SW480 (cell line): ENCODE measurements at regions not wholly inside any gene's neighbourhood (a gene's known extent, or its start where the extent isn't known, plus 50 kb on each side); places are given as distances from the start of the nearest gene placed in this dataset.

Source experiments
- DNase-seq: peaks from one replicate; pipeline ENCODE4 v3.0.0-alpha.2; 2016; ENCODE audit warnings: low spot score

DNA sequence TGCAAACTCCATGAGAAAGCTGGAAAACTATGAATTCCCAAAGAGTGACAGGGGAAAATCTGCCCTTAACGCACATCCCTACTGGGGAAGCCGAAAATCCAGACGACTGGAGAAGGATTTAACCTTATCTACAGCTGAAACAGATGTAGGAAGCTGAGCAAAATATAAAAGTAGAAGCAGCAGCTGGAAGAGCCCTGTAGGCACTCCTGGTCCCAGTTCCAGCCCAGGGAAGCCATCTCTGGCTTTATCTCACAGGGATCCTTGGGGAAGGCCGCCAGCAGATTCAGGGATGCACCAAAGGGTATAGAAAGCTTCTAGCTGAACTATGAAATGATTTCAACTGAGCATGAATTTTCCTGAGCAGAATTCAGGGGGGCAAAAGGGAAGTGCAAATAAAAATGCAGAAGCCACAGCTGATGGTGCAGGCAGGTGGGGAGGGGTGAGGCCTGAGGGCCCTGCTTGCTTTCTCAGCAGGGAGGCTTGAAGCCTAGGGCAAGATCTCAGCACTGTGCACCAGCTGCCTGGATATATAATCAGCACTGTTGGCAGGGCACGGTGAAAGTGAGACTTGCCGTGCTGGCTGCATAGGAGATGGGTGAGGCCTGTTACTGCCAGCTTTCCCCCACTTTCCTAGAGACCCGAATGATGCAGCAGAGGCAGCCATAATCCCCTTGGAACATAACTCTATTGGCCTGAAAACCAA is 2019.5 kb upstream of the NUDT12 start:
- DNase-seq: no peak

DNA sequence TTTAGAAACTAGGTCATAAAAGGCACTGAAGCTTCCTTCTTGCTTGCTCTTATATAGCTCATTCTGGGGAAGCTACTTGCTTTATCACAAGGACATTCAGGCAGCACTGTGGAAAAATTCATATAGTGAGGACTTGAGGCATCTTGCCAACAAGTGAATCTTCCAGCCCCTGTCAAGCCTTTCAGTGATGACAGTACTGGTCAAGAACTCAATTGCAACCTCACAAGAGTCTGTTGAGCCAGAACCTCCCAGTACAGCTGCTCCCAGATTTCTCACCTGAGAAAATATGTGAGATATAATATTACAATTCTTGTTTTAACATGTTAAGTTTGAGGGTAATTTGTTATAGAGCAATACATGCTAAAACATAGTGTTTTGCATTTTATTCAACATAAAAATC is 2011.0 kb upstream of the NUDT12 start:
- no peak for DNase-seq

DNA sequence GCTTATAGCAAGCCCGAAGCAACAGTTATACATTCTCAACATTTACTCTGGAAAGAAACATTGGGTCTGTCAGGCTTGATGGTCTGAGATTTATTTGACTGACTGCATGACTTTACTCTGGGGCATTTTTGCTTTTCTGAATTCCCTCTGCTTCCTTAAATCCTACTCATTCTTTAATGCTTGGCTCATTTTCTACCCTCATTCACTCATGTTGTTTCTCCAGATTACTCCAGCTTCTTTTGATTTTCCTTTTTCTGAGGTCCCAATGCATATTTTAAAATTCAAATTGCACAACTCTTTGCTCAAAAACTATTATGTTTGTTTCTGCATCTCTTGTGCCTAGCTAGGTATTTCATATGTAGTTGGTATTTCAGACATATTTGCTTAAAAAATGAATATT is 2002.9 kb upstream of the NUDT12 start:
- no peak for DNase-seq

DNA sequence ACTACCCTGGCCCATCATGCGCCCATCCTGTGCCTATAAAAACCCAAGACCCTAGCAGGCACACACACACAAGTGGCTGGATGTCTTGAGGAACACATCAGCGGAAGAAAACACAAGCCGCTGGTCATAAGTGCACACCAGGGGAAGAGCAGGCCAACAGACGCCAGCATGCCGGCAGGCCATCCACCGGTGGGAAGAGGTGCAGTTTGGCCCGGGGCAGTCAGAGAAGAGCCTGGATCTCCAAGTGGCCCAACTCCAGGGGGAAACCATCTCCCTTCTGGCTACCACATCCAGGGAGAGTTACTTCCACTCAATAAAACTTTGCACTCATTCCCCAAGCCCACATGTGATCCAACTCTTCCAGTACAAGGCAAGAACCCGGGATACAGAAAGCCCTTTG is 2001.3 kb upstream of the NUDT12 start:
- DNase-seq: no peak

DNA sequence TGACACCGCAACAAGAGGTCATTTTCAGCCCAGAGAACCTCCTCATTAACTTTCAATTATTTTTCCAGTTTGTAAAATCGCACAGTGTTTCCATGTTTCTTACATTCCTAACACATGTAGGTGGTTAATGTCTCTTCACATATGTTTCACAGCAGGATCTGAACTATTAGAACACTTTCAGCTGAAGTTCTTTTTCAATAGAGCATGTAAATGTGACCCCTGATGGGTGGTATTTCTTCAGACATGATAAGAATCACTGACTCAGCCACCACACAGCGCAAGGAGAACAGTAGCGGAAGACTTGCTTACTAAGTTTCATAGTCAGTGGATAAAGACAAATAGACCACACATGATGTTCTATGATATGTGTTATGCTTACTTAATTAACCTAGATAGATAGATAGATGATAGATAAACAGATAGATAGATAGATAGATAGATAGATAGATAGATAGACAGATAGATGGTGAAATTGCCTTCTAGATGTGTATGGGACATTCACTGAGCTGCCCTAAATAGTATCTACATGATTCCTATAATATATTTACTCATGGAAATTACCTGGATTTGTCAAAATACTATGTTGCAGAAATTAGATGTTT is 1992.1 kb upstream of the NUDT12 start:
- no peak for DNase-seq

DNA sequence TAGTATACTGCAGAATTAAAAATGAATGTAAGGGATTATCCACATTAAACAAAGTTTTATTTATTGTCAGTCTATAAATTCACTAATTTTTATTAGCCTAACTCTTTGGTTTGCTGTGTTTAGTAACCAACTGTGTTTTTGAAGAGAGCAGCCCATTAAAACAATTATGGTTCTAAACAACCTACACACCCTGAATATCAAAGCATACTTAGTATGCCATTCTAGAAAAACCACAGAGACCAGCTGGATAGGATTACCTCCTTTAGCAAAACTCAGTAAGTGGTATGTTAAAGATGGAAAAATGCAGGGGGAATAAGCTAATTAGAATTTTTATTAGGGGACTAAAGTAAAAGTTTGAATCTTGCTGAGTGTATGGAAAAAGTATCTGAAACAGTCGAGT is 1981.7 kb upstream of the NUDT12 start:
- DNase-seq: peak; percentile 62

DNA sequence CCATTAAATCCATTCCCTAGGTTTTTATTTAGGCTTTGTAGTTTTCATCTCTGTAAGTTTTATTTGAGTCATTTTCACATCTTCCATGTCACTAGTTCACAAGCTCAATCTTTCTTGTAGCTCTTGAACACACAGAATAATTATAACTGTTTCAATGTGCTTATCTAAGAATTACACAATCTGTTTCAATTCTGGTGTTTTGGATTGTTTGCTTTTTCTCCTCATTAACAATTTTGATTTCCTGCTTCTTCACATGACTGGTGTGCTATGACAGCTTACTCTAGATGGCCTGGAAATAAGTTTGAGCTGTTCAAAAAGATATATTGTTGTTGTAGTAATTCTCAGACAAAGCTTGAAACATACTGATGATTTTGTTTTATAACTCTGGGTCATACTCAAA is 1974.1 kb upstream of the NUDT12 start:
- no peak for DNase-seq

DNA sequence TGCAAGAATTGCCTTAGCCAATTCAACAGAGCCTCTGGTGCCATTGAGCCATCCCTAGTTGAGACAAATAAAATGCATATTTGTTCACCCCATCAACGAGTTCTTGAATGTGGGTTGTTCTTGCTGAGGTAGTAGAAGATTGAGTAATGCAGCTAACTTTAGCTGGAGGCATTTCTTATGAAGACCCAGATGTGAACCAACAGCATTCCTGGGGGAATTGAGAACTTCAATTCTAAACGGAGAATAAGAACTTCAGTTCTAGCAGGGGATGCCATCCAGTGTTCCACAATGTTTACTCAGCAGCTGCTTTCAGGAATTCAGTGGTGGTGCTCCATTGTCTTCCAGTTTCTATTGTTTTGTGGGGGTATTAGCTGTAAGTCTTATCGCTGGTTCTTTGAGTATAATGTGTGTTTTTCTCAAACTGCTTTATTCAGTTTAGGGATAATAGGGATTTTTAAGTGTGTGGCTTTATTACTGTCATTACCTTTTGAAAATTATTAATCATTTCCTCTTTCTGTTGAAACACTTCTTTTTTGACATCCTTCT is 1968.2 kb upstream of the NUDT12 start:
- DNase-seq: no peak

DNA sequence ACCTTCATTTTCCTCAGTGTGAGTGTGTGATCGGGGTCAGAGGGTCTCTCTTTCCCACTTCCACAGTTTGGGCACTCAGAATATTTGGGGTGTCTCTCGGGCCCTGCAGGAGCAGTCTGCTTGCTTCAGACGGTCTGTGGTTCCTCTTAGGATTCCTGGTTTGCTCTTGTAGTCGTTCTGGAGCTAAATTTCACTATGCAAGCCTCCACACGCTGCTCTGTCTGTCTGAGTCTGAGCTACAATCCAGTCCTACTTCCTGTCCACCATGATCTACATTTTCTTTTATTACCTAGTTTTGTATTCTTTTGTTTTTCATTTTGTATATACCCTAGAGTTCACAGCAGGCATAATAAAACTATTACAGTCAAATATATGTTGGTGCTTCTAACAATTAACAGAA is 1967.3 kb upstream of the NUDT12 start:
- DNase-seq: no peak

DNA sequence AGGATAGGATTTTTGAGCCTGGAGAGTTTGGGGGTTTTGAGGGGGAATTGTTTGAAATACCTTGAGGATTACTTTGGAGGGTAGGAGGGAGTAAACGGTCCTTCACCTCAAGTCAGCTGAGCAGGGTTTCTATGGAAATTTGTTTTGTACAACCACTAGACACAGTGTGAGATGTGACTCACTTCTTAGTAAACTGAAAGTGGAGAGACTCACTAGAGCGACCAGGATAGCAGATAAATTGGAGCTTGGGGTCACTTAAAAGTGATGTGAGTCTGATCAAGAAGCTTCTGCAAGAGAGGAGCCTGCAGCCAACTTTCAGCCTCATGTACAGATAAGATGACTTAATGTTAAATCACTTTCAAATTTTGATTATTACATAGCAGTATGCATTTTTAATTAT is 1945.9 kb upstream of the NUDT12 start:
- DNase-seq: no peak

DNA sequence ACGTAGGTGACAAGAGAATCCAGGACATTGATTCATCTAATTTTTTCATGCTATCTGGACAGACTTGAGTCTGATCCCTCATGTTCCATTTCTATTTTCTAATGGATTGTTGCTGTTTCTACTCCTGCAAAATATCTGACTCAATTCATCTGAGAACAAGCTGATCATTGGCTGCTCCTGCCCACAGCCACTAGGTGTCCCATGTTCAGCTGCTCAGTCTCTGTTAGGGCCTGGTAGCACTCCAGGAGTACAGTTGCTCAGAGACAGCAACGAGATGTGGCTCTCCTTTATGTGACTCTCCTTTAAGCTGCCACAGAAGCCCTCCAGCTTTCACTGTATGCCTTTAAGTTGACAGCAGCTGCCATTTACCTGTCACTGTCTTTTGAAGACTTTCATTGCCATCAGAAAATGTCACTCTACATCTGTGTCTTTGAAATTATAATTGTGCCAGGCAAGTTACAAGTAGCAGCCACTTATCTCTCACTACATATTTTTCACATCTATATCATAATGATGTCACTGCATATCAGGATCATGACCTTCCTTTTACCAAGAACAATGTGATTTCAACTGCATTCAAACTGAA is 1944.2 kb upstream of the NUDT12 start:
- peak; percentile 9 for DNase-seq

DNA sequence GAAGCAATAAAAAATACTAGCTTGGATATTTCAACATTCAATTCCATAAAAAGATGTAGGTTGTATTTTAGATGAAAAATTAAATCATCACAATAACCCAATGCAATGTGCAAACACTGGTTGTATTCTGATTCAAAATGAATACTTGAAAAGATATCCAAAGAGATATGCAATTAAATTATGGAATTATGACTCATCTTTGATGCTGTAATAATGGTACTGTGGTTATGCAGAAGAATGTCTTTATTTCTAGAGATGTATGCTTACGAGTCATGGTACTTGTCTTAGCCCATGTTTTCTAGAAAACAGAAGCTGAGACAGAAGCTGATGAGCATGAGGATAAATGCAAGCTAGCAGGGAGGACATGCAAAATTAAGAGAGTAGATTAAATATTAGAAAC is 1941.4 kb upstream of the NUDT12 start:
- DNase-seq: no peak

DNA sequence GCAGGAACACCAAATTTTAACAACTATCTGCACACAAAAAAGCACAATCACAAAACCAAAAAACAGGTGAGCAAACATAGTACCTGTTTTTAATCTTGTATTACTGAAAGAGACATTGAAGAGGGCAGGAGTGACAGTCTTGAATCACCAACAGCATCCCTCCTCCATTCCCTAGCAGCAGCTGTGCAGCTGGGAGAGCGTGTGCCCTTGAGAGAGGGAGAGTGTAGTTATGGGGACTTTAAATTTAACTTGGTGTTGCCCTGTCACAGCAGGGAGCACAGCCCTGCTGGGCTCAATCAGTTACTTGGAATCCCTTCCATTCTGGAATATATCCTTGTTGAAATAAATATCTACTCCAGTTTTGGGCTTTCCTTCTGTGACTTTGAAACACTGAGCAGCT is 1938.7 kb upstream of the NUDT12 start:
- DNase-seq: no peak

DNA sequence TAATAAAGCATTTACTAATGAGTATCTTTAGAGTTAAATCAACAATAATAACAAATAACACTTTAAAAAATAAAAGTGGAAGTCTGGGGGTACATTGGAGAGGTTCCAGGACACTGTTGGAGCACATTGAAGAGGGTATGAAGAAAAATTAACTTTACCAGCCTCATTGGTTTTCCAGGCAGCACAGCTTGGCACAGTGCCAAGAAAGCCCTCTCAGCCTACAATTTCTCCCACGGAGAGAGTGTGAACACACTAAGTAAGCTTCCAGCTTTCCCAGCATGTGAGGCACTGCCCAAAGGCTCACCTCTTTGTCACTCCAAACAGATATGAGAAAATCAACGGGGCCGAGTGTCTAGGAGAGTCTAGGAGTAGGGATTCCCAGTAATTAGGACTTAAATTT is 1912.8 kb upstream of the NUDT12 start:
- no peak for DNase-seq

DNA sequence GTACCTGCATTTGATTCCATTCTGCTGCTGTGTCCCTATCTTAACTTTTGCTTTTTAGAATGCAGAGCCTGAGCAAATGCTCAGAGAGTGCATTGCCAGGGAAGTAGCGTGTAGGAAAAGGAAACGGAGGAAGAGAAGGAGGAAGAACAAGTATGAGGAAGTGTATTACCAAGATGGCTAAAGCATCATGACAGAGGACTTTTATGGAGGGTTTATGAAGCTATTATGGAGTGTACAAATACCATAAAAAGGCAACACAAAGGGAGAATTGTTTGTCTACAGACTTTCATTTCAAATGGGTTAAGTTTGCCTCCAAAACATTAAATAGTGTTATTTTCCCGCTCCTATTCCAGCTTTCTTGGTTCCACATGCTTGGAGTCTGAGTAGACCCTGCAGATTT is 1899.8 kb upstream of the NUDT12 start:
- no peak for DNase-seq

DNA sequence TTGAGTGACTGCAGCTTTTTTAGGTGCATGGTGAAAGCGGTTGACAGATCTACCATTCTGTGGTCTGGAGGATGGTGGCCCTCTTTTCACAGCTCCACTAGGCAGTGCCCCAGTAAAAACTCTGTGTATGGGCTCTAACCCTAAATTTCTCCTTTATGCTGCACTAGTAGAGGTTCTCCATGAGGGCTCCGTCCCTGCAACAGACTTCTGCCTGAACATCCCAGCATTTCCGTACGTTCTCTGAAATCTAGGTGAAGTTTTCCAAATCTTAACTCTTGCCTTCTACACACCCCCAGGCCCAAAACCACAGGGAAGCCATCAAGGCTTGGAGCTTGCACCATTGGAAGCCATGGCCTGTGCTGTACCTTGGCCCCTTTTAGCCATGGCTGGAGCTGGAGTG is 1898.1 kb upstream of the NUDT12 start:
- DNase-seq: no peak

DNA sequence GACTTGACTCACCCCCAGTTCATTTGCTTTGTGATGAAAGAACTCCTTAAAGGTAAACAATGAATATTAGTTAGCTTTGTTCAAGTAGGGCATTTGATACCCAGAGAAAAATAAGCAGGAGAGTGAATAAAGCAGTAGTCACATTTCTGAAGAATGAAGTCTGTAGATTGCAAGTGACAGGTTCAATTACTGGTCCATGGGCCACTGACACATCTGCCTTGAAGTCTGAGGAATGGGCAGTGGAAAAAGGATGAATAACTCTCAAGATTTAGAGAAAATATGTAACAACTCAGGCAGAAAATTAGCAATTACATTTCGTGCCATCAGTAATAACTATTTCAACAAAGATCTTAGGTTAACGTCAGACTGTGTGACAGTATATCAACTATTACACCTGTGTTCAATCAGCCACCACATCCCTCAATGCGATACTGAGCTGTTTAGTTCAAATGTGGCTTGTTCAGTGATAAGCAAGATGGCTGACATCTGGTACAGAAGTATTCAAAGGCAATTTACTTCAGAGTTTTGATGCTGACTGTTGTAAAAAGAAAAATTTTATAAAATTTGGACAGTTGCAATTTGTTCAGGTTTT is 1890.7 kb upstream of the NUDT12 start:
- DNase-seq: no peak

DNA sequence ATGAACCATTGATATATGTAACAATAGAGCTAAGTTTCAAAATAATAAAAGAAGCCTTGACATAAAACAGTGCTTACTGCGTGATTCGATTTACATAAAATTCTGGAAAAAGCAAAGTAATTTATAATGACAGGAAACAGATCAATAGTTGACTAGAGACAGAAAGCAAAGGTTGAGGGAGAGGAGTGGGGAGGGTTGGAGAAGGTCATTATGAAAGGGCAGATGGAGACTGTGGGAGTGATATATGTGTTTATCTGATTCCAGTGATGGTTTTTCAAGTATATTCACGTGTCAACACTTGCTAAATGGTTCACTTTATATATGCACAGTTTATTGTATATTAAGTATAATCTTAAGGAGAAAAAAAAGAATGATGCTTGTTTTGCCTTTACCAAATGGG is 1885.7 kb upstream of the NUDT12 start:
- no peak for DNase-seq

DNA sequence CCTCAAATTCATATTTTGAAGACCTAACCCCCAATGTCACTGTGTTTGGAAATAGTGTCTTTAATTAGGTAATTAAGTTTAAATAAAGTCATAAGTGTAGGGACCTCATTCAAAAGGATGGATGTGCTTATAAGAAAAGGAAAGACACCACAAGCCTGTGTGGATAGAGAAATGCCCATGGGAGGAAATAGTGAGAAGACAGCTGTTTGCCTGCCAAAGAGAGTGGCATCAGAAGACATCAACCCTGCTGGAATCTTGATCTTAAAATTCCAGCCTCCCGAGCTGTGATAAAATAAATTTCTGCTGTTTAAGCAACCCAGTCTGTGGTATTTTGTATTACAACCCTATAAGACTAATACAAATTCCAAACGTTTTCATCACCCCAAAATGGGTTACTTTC is 1867.9 kb upstream of the NUDT12 start:
- no peak for DNase-seq

DNA sequence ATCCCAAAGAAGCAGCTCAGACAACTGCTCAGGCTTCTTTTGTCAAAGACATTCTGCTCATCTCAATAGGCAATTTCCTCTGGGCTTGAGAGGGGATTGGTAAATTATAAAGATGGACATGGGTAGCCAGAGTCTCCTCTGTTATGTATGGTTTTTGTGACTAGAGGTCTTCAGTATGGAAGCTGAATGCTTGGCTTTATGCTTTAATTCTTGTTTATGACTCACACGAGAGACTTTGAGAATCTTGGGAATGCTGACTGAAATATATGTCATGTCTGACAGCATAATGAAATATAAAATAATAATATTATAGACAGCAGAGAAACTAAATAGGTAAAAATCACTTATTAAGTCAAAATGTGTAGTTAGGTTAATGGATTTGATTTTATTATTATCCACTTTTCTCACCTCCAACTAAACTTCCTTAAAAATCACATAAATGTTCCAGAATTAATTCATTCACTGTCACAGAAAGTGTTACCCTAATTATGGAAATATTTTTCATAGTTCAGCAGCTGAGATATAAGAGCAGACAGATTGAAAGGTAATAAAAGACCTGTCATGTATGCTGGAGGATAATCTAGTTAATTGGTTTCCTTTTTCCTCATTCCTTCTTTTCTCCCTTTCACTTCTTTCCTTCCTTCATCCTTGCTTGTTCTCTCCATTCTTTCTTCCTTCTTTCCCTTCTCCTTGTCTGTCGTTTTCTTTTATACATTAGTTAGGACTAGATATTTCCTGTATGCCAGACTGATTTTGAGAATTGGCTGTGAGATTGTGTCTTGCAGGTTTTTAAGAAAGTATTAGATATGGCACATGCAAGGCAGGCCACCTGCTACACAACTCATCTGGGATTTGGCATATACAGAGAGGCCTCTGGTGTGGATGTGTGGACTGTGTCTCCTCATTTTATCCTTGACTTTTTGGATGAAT is 1866.1 kb upstream of the NUDT12 start:
- DNase-seq: no peak

DNA sequence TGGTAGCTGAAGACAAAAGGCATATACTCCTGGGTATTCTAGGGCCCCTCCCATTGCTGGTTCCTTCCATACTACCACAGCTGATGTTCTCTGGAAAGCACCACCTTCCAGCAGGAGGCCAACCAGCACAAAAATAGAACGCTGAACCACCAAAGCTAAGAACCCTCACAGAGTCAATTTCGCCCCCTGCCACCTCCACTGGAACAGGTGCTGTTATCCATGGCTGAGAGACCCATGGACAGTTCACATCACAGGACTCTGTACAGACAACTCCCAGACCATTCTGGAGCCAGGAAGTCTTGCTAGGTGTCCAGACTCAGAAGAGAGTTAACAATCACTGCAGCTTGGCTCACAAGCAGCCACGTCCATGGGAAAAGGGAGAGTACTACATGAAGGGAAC is 1851.5 kb upstream of the NUDT12 start:
- DNase-seq: no peak

DNA sequence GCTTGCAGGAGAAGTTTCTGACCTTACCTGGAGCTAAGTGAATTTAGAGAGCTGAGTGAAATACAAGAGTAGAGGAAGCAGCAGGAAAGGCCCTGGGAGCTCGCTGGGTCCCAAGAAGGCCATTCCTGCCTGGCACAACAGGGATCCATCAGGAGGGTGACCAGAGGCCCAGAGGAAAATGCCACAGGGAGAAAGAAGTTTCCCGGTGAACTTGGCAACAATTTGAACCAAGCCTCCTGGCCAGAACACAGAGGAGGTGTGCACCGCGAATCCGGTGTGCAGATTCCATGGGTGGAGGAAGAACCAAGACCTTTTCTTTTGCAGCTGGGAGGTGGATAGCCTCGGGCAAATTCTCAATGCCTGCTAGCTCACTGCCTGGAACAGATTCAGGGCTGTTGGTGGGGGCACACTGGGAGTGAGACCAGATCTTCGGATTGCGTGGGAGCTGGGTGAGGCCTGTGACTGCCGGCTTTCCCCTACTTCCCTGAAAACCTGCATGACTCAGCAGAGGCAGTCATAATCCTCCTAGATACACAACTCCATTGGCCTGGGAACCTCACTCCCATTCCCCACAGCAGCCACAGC is 1850.9 kb upstream of the NUDT12 start:
- DNase-seq: no peak
